ENCODE measurements at regions not wholly inside any gene's neighbourhood (a gene's known extent, or its start where the extent isn't known, plus 50 kb on each side); places are given as distances from the start of the nearest gene placed in this dataset.

DNA sequence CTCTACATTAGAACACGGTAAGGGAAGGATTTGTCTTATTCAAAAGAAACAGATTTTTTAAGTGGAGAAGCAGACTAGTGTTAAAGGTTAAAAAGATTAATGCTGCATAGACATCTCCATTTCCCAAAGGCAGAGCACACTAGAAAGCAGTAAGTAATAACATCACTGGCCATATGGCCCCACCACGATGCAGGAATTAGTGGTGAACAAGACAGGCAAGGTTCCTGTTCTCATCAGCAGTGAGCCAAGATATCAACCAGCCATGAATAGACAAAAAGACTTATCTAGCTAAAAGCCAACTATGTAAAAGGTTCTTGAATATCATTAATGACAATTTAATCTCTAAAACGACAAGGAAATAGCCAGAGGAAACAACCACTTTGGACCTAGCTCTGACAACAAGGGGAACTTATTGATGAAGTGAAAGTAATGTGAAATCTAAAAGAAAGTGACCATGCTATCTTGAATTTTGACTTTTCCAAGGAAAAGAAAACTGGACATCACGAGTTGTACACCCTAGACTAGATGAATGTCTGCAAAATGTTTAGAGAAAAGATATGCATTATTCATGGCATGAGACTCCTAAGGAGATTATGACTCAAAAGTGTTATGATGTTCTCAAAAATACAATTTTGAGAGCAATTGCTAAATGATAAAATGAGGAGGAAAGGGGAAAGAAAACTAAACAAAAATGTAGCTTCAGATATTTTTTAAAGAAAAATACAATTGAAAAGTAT, 157.9 kb upstream of the STXBP5 start:
- TF ChIP-seq, protein P1, sequence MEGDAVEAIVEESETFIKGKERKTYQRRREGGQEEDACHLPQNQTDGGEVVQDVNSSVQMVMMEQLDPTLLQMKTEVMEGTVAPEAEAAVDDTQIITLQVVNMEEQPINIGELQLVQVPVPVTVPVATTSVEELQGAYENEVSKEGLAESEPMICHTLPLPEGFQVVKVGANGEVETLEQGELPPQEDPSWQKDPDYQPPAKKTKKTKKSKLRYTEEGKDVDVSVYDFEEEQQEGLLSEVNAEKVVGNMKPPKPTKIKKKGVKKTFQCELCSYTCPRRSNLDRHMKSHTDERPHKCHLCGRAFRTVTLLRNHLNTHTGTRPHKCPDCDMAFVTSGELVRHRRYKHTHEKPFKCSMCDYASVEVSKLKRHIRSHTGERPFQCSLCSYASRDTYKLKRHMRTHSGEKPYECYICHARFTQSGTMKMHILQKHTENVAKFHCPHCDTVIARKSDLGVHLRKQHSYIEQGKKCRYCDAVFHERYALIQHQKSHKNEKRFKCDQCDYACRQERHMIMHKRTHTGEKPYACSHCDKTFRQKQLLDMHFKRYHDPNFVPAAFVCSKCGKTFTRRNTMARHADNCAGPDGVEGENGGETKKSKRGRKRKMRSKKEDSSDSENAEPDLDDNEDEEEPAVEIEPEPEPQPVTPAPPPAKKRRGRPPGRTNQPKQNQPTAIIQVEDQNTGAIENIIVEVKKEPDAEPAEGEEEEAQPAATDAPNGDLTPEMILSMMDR (IDR thresholded peaks at IDR 0.05; ENCODE audit: poor library complexity) = no peak
- no peak for TF ChIP-seq EZH2phosphoT487 (IDR thresholded peaks at IDR 0.05; ENCODE audit: low read depth, severe bottlenecking, unreplicated experiment)

Measured in hepatocyte (in vitro differentiated cells).